K562 (cell line): ENCODE measurements at regions not wholly inside any gene's neighbourhood (a gene's known extent, or its start where the extent isn't known, plus 50 kb on each side); places are given as distances from the start of the nearest gene placed in this dataset.

Experiments used
- BRF1 ChIP-seq: IDR thresholded peaks from 3 replicates; pipeline ENCODE4 v1.6.1; 2011; ENCODE audit warnings: borderline replicate concordance, mild to moderate bottlenecking; ENCODE audit not compliant: insufficient read length; ENCODE audit errors: extremely low read depth
- NFIC ChIP-seq: fragments of 450-650 bp; IDR thresholded peaks from 2 replicates; pipeline ENCODE4 v1.6.1; 2017; ENCODE audit warnings: mild to moderate bottlenecking, inconsistent platforms
- ZNF507 ChIP-seq: conservative IDR thresholded peaks from 2 replicates; pipeline ENCODE4 v1.6.1; 2017; ENCODE audit warnings: missing genetic modification characterization, missing compliant biosample characterization
- TF ChIP-seq, protein P1 (sequence below), 2 experiments: fragments of 450-650 bp; conservative IDR thresholded peaks; 2 replicates each; pipeline ENCODE4 v1.6.1; 2017; ENCODE audit warnings: mild to moderate bottlenecking in 2 of 2, moderate library complexity in 2 of 2
- TF ChIP-seq, protein P2 (sequence below), 3 experiments: IDR thresholded peaks in 2 of 3; conservative IDR thresholded peaks in 1 of 3; 2 replicates each; pipeline ENCODE4 v1.5.1; 2011 to 2012; ENCODE audit warnings: low read length in 3 of 3, mild to moderate bottlenecking in 3 of 3, control low read depth in 2 of 3, improper control_type of control experiment in 1 of 3, inconsistent platforms in 1 of 3, low read depth in 1 of 3, mixed read lengths in 1 of 3, moderate library complexity in 1 of 3; ENCODE audit not compliant: insufficient read depth in 2 of 3

DNA sequence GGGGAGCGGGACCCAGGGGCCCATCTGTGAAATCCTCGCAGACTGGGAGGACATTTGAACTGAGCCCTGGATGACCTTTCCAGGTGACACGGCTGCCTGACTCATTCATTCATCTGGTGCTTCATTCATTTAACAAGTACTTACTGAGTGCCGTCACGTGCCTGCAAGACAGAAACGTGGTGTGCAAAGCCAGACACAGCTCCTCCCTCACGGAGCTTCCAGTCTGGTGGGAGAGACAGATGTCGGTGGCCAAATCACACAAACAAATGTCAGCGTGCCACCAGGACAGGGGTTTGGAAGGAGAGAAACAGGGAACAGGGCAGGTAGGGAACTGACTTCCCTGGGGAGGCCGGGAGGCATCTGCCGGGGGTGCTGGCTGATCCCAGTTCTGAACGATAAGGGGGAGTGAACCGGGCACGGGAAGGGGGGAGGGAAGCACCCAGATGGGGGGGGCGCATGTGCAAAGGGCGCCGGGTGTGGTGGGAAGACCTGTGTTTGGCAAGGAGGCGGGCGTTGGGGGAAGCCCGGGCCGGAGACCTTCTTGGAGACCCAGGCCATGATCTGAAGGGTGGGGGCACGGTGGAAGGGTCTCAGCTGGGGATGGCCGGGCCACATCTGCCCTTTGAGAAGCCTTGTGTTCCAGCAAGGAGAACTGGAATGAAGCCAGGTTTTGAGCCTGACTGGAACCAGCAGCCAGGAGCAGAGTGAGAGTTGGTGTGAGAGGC, 93.6 kb upstream of the CIBAR2 start (continued):
- TF ChIP-seq BRF1 (no peak), NFIC (peak; percentile 65; the same call in 1 of the 2 replicates), ZNF507 (no peak)
- TF ChIP-seq, protein P1, sequence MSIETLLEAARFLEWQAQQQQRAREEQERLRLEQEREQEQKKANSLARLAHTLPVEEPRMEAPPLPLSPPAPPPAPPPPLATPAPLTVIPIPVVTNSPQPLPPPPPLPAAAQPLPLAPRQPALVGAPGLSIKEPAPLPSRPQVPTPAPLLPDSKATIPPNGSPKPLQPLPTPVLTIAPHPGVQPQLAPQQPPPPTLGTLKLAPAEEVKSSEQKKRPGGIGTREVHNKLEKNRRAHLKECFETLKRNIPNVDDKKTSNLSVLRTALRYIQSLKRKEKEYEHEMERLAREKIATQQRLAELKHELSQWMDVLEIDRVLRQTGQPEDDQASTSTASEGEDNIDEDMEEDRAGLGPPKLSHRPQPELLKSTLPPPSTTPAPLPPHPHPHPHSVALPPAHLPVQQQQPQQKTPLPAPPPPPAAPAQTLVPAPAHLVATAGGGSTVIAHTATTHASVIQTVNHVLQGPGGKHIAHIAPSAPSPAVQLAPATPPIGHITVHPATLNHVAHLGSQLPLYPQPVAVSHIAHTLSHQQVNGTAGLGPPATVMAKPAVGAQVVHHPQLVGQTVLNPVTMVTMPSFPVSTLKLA (conservative IDR thresholded peaks at IDR 0.05) = no peak
- TF ChIP-seq, protein P2, sequence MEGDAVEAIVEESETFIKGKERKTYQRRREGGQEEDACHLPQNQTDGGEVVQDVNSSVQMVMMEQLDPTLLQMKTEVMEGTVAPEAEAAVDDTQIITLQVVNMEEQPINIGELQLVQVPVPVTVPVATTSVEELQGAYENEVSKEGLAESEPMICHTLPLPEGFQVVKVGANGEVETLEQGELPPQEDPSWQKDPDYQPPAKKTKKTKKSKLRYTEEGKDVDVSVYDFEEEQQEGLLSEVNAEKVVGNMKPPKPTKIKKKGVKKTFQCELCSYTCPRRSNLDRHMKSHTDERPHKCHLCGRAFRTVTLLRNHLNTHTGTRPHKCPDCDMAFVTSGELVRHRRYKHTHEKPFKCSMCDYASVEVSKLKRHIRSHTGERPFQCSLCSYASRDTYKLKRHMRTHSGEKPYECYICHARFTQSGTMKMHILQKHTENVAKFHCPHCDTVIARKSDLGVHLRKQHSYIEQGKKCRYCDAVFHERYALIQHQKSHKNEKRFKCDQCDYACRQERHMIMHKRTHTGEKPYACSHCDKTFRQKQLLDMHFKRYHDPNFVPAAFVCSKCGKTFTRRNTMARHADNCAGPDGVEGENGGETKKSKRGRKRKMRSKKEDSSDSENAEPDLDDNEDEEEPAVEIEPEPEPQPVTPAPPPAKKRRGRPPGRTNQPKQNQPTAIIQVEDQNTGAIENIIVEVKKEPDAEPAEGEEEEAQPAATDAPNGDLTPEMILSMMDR (IDR thresholded peaks at IDR 0.05 in 2 of 3, conservative IDR thresholded peaks at IDR 0.05 in 1 of 3; ENCODE audit: insufficient read depth in 2 of 3, low read depth in 1 of 3, low read length in 3 of 3) = no peak
- TF ChIP-seq, all 486 proteins: peak for 14
